HG02763 (cell line): ENCODE measurements at regions not wholly inside any gene's neighbourhood (a gene's known extent, or its start where the extent isn't known, plus 50 kb on each side); places are given as distances from the start of the nearest gene placed in this dataset.

Experiments used
- ATAC-seq: cut with Tn5 transposase; IDR thresholded peaks from one replicate; pipeline ENCODE4 v1.9.1; 2021; ENCODE audit warnings: mild to moderate bottlenecking, moderate library complexity; ENCODE audit not compliant: unreplicated experiment

GRCh38 chr20:11324990-11325389, 592.7 kb upstream of the BTBD3 start:
- no peak for ATAC-seq

- no peak for ATAC-seq
Observed at GRCh38 chr20:11328839-11329238, 588.9 kb upstream of the BTBD3 start.

GRCh38 chr20:11329271-11329670, 588.4 kb upstream of the BTBD3 start:
- ATAC-seq, result no peak

- no peak for ATAC-seq
Observed at GRCh38 chr20:11331096-11331495, 586.6 kb upstream of the BTBD3 start.

GRCh38 chr20:11332381-11332780, 585.3 kb upstream of the BTBD3 start:
- no peak for ATAC-seq

- ATAC-seq, result no peak
Observed at GRCh38 chr20:11333634-11334033, 584.1 kb upstream of the BTBD3 start.

GRCh38 chr20:11337361-11338130, 580.1 kb upstream of the BTBD3 start:
- ATAC-seq, result no peak

- no peak for ATAC-seq
Observed at GRCh38 chr20:11338496-11339306, 579.0 kb upstream of the BTBD3 start.

GRCh38 chr20:11344939-11345338, 572.8 kb upstream of the BTBD3 start:
- no peak for ATAC-seq

- no peak for ATAC-seq
Observed at GRCh38 chr20:11347738-11348137, 570.0 kb upstream of the BTBD3 start.

GRCh38 chr20:11350126-11351005, 567.3 kb upstream of the BTBD3 start:
- ATAC-seq, result no peak

GRCh38 chr20:11352041-11352440, 565.7 kb upstream of the BTBD3 start:
- no peak for ATAC-seq

- no peak for ATAC-seq
Observed at GRCh38 chr20:11354846-11355245, 562.8 kb upstream of the BTBD3 start.

GRCh38 chr20:11355345-11355744, 562.3 kb upstream of the BTBD3 start:
- ATAC-seq, result no peak

GRCh38 chr20:11356061-11356460, 561.6 kb upstream of the BTBD3 start:
- no peak for ATAC-seq

GRCh38 chr20:11362450-11362849, 555.2 kb upstream of the BTBD3 start:
- no peak for ATAC-seq

GRCh38 chr20:11364736-11365135, 553.0 kb upstream of the BTBD3 start:
- no peak for ATAC-seq

GRCh38 chr20:11366660-11367059, 551.0 kb upstream of the BTBD3 start:
- ATAC-seq, result no peak

GRCh38 chr20:11368499-11368898, 549.2 kb upstream of the BTBD3 start:
- ATAC-seq, result no peak

GRCh38 chr20:11368965-11369711, 548.6 kb upstream of the BTBD3 start:
- no peak for ATAC-seq

- no peak for ATAC-seq
Observed at GRCh38 chr20:11371831-11372230, 545.9 kb upstream of the BTBD3 start.
